GM19023 (cell line): ENCODE measurements at regions not wholly inside any gene's neighbourhood (a gene's known extent, or its start where the extent isn't known, plus 50 kb on each side); places are given as distances from the start of the nearest gene placed in this dataset.

Experiments used
- ATAC-seq: cut with Tn5 transposase; IDR thresholded peaks from one replicate; pipeline ENCODE4 v1.9.1; 2021; ENCODE audit warnings: mild to moderate bottlenecking, moderate library complexity; ENCODE audit not compliant: unreplicated experiment

DNA sequence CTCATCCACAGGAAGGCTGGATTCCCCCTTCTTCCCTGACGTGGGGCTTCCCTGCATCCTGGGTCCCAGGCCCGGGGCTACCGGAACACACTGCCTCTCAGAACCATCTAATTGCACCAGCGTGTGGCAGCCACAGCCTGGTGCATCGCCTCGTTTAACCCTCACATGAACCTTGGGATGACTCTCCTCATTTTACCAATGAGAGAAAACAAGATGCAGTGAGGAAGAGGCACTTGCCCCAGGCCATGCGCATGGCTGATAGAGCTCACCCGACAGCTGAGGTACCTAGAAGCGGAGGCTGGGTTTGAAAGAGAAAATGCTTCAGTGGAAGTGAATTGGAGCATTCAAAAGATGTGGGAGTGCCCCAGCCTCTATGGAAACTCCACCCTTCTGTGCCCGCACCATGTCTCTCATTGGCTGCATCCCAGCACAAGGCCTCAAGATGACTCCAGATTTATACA is 162.3 kb downstream of the KATNIP start:
- no peak for ATAC-seq

DNA sequence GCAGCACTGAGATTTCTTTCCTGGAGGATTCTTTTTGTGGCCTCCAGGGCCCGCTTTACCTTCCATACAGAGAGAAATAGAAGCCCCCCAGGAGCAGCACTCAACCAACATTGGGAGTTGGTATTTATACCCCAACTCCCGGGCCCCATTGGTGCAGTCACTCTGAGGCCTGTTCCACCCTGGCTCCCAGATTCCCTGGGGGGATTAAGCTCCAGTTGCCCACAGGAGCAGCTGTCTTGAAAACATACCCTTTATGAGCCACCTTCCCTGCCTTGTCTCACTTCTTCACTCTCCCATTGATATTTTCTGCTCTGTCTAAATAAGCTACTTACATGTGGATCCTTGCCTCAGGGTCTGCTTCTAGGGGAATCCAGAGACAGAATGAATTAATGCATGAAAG is 167.8 kb downstream of the KATNIP start:
- no peak for ATAC-seq

DNA sequence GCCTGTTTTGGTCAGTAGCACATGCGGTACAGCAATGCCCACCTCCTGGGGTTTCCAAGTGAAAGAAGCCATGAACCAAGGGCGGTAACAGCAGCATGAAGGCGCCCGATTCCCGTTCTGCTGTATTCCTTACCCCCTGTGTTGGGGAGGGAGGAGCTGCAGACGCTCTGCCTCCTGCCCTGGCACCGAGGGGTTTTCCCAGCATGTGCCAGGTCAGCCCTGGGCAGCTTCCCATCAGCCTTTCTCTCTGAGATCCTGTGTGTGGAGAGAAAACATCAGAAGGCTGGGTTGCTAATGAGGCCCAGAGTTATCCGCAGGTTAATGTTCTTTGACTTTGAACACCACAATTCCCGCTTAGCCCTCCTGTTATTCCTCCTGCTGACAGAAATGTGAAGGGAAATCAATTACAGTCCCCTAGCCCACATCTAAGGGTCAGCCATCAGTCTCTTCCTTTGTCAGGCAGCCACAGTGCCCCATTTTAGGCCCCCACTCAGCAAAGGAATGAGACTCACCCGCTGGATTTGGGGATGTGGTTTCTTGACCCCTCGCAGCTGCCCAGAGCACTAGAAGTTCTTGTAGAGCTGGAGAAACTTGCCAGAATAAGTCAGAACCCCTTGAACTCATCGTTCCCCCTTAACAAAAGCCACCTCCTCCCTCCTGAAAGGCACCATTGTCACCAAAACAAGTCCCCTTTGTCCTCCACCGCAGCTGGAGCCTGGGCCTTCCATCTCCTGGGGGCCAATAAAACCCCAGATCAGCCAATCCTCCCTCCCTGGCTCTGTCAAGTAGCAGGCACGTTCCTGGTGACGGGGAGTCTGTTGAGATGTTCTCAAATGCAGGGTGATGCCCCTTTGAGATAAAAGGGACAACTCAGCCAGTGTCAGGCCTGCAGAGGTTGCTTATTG is 168.5 kb downstream of the KATNIP start:
- ATAC-seq: no peak

DNA sequence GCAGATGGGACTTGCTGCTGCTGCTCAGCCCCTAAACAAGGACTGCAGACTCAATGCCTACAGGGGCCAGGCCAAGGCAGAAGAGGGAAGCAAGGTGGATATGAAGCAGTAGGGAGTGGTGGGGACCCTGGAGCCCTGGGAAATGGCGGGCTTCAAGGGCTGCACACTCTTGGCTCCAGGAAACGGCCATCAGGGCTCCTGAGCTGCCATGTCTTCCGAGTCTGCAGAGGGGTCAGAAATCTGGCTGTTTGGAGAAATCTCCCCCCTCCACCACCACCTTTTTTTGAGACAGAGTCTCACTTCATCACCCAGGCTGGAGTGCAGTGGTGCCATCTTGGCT is 169.1 kb downstream of the KATNIP start:
- ATAC-seq: no peak

DNA sequence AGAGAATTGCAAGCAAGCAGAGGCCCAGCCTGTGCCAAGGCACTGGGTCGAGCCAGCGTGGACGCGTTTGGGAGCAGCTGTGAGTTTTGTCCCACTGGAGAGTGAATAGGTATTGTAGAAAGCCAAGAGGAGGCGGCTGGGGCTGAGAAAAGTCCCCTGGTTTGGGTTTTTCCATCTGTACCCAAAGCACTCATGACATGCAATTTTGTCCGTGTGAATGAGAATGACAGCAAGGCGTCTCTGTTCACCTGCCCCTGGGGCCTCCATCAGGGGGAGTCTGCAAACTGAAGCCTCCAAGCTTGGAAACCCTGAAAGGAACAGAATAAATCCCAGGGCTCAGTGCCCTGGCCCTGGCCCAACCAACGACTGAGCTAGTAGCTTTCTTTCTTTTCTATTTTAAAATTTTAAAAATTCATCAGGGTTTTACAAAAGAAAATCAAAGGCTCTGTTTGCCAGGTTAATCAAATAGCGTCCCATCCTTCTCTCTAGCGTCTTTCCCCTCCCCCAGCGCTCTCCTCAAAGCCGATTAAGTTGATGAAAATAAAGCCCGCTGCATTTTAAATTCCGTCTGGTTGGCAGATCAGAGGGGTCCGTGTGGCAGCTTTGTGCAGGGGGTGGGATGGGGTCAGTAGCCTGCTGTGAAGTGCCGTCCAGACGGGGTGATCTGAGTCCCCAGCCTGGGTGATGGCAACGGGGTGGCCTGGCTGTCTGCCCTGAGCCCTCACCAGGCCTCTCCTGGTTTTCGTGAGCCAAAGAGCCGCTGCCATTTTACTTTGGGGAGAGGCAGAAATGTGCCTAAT is 171.0 kb downstream of the KATNIP start:
- no peak for ATAC-seq

DNA sequence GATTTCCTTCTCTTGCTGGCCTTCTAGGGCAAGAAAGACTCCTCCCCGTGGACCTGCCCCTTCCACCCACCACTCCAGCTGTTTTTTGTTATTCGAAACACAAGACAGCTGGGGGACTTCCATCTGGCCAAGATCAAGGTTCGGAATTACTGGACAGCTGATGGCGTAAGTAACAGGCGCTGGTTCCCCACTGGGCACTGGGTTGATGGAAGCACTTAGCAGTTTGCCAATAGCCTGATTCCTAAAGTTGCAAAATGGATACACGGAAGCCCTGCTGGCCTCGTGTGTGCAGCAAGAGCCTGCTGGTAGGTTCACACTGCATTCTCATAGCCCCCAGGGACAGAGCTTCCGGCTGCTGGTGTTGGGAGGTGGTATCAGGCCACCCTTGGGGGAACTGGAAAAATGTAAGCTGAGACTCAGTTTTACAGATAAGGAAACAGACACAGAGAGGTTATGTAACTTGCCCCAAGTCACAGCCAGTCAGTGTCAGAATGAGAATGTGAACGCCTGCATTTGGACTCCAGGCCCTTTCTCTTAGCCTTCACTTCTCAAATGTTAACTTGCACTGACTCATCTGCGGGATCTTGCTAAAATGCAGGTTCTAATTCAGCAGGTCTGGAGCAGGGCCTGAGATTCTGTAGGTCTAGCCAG is 171.7 kb downstream of the KATNIP start:
- no peak for ATAC-seq

DNA sequence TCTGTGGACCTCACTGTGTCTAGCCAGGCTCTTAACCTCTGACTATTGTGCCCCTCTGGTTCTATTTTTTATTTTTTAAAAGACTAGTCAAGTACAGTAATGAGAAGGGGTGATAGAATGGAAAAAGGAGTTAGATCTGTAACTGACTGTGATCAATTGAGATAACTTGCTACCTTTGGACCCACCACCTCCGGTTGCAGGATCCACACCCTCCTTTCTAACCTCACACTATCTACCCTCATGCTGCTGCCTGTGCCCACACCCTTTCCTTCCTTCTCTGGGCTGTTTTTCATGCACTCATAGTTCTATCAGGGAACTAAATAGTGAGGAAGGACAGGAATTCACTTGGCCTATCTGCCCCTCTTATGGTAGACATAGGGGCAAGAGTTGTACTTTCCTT is 172.3 kb downstream of the KATNIP start:
- no peak for ATAC-seq

DNA sequence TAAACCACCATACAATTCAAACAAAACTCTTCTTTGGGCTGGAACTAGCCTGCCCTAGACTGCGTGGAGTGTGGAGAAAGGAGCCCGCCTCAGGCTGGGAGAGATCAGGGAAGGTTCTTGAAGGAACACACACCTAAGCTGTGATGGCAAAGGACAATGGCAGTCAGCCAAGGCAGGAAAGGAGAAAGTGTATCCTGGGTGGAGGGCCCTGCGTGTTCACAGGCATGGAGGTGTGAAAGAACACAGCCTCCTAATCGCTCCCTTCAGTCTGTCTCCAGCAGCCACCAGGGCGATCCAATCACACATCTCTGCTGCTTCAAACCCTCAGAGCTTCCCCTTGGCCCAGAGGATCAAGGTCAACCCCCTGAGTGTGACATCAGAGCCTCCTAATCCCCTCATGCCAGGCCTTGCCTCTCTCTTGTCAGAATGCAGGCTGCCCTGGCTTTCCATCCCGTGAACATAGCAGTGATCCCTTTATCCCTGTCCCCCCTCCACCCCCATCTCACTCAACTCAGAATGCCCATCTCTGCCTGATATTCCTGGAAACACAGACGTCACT is 173.0 kb downstream of the KATNIP start:
- no peak for ATAC-seq

DNA sequence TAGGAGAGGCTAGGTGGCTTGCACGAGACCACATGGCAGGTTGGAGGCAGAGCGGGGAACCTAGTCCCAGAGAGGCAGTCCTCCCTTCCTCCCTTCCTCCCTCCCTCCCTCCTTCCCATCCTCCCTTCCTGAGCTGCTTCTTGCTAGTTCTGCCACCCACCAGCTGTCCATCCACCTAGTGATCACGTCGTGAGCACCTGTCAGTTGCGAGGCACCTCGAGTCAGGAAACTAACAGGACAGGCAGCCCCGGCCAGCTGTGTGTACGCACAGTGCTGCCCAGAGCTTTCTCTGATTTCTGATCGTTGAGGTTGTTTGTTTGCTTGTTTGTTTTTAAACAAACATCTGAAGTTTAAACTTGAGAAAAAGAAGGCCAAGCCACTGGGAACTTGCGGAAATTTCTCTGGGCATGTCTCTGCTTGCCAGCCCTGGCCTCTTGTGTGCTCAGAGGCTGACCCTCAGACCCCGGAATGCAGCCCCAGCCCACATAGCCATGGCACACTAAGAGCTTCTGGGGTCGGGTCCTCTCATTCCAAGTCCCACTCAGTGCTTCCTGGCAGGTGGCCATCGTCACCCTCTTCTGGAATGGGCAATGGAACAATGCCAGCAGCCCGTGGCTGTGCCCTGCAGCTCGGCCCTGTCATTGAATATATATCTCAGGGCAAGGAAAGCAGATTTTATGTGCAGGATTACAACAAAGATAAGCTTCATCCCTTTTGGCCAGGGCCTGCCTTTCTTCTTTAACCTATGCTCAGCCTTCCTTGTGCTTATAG is 174.0 kb downstream of the KATNIP start:
- no peak for ATAC-seq

DNA sequence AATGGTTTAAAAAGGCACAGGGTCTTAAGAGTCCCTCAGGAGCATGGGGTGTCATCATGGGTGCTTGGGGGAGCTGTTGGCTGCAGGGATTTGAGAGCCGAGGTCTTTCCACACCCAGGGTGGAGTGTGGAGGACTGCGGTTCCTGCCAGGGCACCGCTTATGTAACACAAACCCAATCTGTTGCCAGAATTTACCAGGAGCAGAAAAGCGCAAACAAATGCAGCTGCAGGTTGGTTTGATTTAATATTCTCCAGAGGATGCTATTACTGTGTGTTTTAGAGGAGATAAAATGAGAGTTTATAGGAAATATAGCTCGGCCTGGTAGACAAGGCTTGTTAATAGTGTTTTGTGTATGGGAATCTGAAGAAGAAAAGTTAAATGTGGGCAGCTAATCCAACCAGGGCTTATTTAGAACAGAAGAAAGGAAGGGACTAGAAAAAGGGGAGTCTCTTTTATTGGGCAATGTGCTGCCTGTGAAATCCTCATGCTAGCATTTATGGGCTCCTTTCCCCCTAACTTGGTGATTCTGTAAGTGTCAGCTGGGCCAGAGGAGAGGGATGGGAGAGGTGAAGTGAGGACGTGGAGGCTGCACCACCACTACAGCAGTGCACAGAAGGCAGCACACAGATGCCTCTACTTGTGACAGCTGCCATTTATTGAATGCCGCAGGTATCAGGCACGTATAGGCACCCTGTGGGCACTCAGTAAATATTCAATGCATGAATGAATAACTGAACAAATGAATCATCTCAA is 174.7 kb downstream of the KATNIP start:
- ATAC-seq: no peak

DNA sequence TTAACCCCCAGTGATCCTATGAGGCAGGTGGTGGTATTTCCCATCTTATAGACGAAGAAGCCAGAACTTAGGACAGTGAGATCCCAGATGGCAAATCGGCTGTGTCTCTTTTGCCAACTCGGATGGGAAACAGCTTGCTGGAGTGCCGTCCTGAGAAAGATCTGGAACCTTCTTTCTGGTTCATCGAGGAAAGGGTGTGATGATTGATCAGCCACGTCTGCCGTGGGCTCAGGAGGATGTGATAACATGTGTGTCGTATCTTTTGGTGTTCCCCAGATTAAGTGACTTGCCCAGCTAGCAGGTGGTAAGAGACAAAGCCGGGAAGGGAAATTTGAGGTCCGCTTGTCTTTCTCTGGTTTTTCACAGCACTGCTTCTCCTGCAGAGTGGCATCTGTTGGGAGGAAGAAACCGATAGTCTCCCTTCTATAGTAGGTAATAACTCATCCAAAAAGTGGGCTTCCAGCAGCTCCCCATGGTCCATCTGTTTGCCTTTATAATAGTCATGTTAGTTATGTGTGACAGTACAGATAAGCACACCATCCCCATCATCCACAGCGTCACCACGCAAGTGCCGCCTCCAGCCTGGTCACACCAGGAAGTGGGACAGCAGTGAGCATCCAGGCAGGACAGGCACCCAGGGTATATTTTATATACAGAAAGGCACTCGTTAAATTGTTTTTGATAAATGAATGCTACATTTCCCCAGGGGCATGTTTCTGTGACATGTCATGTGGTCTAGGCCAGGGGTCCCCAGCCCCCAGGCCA is 175.5 kb downstream of the KATNIP start:
- ATAC-seq: no peak

DNA sequence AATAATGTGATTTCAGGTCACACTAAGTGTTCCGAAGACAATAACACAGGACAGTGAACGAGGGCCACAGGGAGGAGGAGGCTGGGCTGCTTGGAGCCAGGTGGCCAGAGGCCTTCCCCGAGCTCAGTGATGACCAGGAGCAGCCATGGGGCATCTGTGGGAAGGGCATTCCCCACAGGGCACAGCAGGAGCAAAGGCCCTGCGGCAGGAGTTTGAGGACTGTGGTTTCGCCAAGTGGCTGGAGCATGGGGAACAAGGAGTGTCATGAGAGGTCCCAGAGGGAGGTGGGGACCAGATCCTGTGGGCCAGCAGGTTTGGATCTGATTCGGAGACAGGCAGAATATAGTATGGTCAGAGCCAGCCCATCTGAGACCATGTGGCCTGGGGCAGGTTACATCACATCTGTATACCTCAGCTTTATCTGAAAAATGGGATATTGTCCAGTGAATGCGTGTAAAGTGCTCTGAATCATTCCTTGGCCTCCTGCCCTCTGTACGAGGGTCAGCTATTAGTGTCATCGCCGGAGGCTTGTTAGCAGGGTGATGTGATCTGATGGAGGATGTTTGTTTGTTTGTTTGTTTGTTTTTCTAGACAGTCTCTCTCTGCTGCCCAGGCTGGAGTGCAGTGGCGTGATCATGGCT is 176.8 kb downstream of the KATNIP start:
- ATAC-seq: no peak

DNA sequence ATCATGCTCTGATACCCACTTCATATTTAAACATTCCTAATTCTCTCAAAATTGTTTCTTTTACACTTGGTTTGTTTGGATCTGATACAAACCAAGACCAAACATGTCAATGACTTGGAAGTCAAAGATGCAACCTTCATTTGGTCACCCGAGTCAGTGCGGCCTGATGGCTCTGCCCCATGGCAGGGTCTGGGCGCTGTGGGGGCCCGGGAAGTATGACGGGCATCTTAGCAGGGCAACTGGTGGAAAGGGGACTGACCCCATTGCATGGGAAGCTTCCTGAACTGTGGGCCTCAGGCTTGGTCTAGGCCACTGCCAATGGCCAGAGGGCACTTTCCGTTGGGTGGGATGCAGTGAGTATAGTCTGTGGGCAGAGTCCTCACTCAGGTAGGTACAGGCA is 178.0 kb downstream of the KATNIP start:
- no peak for ATAC-seq

DNA sequence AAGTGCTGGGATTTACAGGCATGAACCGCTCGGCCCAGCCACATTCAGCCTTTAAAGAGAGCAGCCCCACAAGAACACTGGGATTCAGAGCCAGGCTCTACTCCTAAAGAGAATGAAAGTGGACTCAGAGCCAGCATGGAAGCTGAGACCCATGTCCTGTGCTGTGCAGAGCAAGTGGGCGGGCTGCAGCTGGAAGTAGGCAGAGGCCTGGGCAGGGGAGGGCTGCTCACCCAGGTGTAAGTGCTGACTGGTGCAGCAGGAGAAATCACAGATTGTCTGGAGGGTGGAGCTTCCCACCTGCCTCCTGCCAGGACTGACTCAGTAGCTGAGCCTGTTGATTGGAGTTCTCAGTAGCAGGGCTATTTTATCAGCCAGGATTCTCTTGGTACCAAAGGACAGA is 178.7 kb downstream of the KATNIP start:
- no peak for ATAC-seq

DNA sequence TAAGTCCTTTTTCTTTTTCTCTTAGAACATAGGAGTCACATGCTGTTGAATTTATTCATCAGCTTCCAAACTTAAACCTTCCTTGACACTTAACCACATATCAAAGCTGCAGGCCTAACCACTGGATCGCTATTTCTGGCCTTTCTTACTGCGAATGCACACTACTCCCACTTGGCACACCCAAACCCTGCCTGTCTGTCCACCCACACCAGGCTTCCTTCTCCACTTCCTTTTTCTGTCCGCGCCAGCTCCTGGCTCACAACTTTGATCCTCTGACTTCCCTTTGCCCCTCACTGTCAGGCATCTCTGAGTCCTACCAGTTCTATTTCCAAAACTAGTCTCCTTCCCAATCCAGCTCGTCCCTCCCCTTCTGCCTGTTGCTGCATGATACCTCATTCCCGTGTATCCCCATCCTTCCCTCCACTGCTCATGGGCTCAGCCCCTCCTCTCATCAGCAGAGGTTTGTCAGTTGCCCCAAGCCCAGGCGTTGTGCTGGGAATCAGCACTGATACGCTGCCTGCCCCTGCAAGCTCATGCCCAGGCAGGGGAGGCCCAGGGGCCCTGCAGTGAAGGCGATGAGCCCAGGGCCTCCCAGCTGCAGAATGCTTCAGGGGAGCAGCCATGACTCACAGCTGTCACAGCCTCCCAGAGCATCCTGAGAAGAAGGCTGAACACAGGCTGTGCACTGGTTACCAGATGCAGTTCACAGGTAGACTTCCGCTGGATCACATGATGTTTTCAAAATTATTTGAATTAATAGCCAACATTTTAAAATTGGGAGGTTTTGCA is 179.8 kb downstream of the KATNIP start:
- ATAC-seq: no peak

DNA sequence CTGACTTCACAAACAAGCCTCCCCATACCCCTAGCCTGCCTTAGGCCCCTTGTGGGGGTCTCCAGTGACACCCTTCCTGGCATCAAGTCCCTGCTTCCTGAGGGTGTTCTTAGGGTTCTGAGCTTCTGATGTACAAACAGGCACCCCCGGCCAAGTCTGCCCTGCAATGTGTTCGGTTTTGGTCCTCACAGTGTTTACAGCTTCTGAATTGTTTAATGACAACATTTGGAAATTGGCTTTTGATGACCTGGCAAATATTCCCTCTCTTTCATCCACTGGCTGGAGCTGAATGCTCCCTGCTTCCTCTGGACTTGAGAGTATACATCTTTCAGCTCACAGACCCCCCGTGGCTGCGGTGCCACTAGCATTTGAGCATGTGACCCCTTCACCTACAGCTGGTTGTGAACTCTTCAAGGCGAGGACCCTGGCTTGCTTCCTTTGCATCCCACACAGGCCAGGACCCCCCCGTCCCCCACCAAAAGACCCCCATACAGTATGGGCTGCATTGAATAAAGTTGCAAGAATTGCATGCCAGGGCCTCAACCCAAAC is 180.8 kb downstream of the KATNIP start:
- ATAC-seq: no peak

DNA sequence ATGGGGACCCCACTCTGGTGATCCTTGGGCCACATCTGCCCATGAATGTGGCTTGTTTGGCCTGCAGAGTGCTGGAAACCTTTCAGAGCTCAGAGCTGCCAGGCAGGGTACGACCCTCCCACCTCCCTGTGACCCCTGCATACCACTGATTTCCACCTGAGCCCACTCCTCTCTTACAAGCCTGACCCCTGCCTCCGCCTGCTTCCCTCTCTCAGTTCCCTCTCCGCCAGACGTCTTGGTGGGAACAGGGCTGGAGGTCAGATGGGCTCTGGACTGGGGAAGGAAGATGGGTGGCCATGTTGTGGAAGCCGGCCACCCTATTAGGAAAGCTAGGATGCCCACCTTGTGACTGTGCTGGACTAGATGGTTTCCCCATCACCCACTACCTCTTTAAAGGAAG is 185.1 kb downstream of the KATNIP start:
- ATAC-seq: no peak

DNA sequence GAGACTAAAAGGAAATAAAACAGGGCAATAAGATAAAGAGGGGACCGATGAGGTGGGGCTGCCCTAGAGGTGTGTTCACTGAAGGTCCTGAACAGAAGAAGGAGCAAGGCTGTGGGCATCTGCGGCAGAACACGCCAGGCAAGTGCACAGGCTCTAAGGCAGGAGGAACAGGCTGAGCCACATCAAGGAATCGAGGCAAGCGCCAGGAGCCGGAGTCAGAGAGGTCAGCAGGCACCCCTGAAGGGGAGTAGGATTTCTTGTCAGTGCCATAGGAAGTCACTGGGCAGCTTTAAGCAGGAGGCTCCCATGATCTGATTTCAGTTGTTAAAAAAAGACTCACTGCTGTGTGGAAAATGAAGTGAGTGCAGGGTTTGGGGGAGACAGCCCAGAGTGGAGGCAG is 186.5 kb downstream of the KATNIP start:
- ATAC-seq: no peak
